HEK293 (cell line): ENCODE measurements at regions not wholly inside any gene's neighbourhood (a gene's known extent, or its start where the extent isn't known, plus 50 kb on each side); places are given as distances from the start of the nearest gene placed in this dataset.

Experiments used
- CTCF ChIP-seq: fragments of 450-650 bp; formaldehyde crosslinking; IDR thresholded peaks from 2 replicates; pipeline ENCODE4 v1.5.1; 2016; ENCODE audit warnings: missing biosample characterization, missing genetic modification characterization
- ZNF140 ChIP-seq: fragments of 450-650 bp; formaldehyde crosslinking; IDR thresholded peaks from 2 replicates; pipeline ENCODE4 v1.5.1; 2016; ENCODE audit warnings: missing biosample characterization, missing genetic modification characterization
- TF ChIP-seq, protein P1 (sequence below): fragments of 450-650 bp; formaldehyde crosslinking; IDR thresholded peaks from 2 replicates; pipeline ENCODE4 v1.5.1; 2016; ENCODE audit warnings: missing biosample characterization, missing genetic modification characterization
- TF ChIP-seq, protein P2 (sequence below): fragments of 450-650 bp; formaldehyde crosslinking; IDR thresholded peaks from 2 replicates; pipeline ENCODE4 v1.5.1; 2016; ENCODE audit warnings: missing biosample characterization, missing genetic modification characterization
- TF ChIP-seq, protein P3 (sequence below): sonication (generic); formaldehyde crosslinking; IDR thresholded peaks from 2 replicates; pipeline ENCODE4 v1.8.1; 2022; ENCODE audit warnings: mild to moderate bottlenecking, moderate library complexity, missing genetic modification reagents

DNA sequence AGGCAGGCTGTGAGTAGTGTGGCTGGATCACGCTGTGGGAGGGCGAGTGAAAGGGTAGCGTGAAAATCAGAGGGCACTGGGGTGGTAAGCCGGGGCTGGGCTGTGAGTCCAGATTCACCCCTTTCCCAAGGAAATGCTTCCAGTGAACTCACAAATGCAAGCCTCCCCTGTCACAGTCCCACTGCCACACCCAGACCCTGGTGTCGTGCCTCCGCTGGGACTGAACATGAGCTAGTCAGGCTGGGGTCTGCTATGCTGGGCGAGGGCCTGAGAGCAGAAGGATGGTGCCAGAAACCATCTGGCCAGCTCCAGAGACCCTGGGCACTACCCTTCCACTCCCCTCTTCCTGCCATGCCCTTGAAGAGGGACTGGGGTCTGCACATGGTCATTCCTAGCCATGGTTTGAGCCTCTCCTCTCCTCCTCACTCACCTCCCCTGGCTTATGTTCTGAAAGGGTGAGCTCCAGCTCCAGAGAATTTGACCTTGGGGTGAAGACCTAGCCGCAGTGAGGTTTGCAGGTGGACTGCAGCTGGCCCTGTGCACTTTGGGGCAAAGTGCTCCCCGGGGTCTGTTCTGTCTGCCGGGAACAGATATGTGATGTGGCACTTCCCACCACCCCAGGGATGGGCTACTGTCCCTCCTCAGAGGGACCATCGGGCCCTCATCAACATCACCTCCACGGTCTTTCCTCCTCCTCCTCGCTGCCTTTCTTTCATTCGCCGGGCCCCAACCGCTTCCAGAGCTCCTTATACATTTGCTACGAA lies 365.6 kb downstream of the RPS6KC1 start:
- TF ChIP-seq, protein P1, sequence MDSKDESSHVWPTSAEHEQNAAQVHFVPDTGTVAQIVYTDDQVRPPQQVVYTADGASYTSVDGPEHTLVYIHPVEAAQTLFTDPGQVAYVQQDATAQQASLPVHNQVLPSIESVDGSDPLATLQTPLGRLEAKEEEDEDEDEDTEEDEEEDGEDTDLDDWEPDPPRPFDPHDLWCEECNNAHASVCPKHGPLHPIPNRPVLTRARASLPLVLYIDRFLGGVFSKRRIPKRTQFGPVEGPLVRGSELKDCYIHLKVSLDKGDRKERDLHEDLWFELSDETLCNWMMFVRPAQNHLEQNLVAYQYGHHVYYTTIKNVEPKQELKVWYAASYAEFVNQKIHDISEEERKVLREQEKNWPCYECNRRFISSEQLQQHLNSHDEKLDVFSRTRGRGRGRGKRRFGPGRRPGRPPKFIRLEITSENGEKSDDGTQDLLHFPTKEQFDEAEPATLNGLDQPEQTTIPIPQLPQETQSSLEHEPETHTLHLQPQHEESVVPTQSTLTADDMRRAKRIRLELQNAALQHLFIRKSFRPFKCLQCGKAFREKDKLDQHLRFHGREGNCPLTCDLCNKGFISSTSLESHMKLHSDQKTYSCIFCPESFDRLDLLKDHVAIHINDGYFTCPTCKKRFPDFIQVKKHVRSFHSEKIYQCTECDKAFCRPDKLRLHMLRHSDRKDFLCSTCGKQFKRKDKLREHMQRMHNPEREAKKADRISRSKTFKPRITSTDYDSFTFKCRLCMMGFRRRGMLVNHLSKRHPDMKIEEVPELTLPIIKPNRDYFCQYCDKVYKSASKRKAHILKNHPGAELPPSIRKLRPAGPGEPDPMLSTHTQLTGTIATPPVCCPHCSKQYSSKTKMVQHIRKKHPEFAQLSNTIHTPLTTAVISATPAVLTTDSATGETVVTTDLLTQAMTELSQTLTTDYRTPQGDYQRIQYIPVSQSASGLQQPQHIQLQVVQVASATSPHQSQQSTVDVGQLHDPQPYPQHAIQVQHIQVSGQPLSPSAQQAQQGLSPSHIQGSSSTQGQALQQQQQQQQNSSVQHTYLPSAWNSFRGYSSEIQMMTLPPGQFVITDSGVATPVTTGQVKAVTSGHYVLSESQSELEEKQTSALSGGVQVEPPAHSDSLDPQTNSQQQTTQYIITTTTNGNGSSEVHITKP (tag by site-specific recombination) = no peak
- TF ChIP-seq, protein P2, sequence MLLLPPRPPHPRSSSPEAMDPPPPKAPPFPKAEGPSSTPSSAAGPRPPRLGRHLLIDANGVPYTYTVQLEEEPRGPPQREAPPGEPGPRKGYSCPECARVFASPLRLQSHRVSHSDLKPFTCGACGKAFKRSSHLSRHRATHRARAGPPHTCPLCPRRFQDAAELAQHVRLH (tag by site-specific recombination) = no peak
- TF ChIP-seq, protein P3, sequence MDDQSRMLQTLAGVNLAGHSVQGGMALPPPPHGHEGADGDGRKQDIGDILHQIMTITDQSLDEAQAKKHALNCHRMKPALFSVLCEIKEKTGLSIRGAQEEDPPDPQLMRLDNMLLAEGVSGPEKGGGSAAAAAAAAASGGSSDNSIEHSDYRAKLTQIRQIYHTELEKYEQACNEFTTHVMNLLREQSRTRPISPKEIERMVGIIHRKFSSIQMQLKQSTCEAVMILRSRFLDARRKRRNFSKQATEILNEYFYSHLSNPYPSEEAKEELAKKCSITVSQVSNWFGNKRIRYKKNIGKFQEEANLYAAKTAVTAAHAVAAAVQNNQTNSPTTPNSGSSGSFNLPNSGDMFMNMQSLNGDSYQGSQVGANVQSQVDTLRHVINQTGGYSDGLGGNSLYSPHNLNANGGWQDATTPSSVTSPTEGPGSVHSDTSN (CRISPR knock-in tag) = no peak
- no peak for TF ChIP-seq ZNF140 (tag by site-specific recombination)
- no peak for TF ChIP-seq CTCF (tag by site-specific recombination)
